Testis (tissue), 2 donors: ENCODE measurements at regions not wholly inside any gene's neighbourhood (a gene's known extent, or its start where the extent isn't known, plus 50 kb on each side); places are given as distances from the start of the nearest gene placed in this dataset.

Experiments
- DNase-seq: peaks from one replicate; pipeline ENCODE4 v3.0.0-alpha.2; 2019
- H3K27ac ChIP-seq, 2 donors: fragments of 200-600 bp; sonication (generic); one replicate each; pipeline ENCODE4 v1.5.1; 2019
- H3K27me3 ChIP-seq: fragments of 200-600 bp; sonication (generic); one replicate; pipeline ENCODE4 v1.5.1; 2019
- H3K36me3 ChIP-seq: fragments of 200-600 bp; sonication (generic); one replicate; pipeline ENCODE4 v1.5.1; 2017; ENCODE audit warnings: low read depth; ENCODE audit errors: missing control alignments
- H3K4me1 ChIP-seq: fragments of 200-600 bp; sonication (generic); one replicate; pipeline ENCODE4 v1.5.1; 2019
- H3K4me3 ChIP-seq, 2 donors: fragments of 200-600 bp; sonication (generic); one replicate each; pipeline ENCODE4 v1.5.1; 2017 to 2019
- H3K9me3 ChIP-seq: fragments of 200-600 bp; sonication (generic); one replicate; pipeline ENCODE4 v1.5.1; 2017
- CTCF ChIP-seq, 3 experiments: fragments of 450-650 bp in 2 of 3; fragments of 200-600 bp in 1 of 3; sonication (generic) in 1 of 3; IDR thresholded peaks; one replicate each; pipeline ENCODE4 v1.5.1; 2016 to 2019; ENCODE audit warnings: antibody characterized with exemption in 3 of 3, mild to moderate bottlenecking in 2 of 3, moderate library complexity in 1 of 3
- POLR2A ChIP-seq: fragments of 450-650 bp; IDR thresholded peaks from one replicate; pipeline ENCODE4 v1.6.1; 2017; ENCODE audit warnings: antibody characterized with exemption, mild to moderate bottlenecking, moderate library complexity
- WGBS, 2 donors: methylation state at CpG; one replicate each; pipeline ENCODE4 v1.1.5; 2018; 5-methylcytosine and 5-hydroxymethylcytosine counted together
- intact Hi-C: fragments of 100-400 bp; cut with DNase I; formaldehyde crosslinking; loops from one replicate; pipeline ENCODE4 v1.15.1; 2023; ENCODE audit warnings: low total_unique reads

GRCh38 chr2:40844353-40845277 is 392.7 kb upstream of the SLC8A1 start:
- H3K4me3 ChIP-seq, result no peak overlapping the region
- H3K9me3 ChIP-seq, result no peaks in the 10 kb centered on the region
- H3K27ac ChIP-seq, result no peak overlapping the region
- no peaks in the 10 kb centered on the region for H3K36me3 ChIP-seq
- no peak for DNase-seq
- no peaks in the 10 kb centered on the region for H3K4me1 ChIP-seq
- H3K27me3 ChIP-seq, result no peaks in the 10 kb centered on the region
- 53 to 64% methylated on average over 8 of the region's 8 CpGs for WGBS, 2 donors
- intact Hi-C loops, result no loop called here
- no peak for TF ChIP-seq CTCF (IDR thresholded peaks at IDR 0.05)
- no peak for TF ChIP-seq POLR2A

- DNase-seq, result no peak
- intact Hi-C loops, result no loop called here
- Histone ChIP-seq H3K4me3 (no peak overlapping the region), H3K27me3 (no peaks in the 10 kb centered on the region), H3K4me1 (no peaks in the 10 kb centered on the region), H3K9me3 (no peaks in the 10 kb centered on the region), H3K27ac (no peak overlapping the region), H3K36me3 (no peaks in the 10 kb centered on the region)
- no peak for TF ChIP-seq POLR2A
- no peak for TF ChIP-seq CTCF (IDR thresholded peaks at IDR 0.05)
Observed at GRCh38 chr2:40851661-40852060, 399.8 kb upstream of the SLC8A1 start.

GRCh38 chr2:40859617-40860016 is 407.7 kb upstream of the SLC8A1 start:
- TF ChIP-seq POLR2A, result no peak
- TF ChIP-seq CTCF (IDR thresholded peaks at IDR 0.05), result no peak
- WGBS, 2 donors, result 79 to 83% methylated on average over 1 of the region's 1 CpG

GRCh38 chr2:40867829-40868228 is 415.9 kb upstream of the SLC8A1 start:
- Histone ChIP-seq H3K4me1 (no peaks in the 10 kb centered on the region), H3K9me3 (no peaks in the 10 kb centered on the region), H3K27ac (no peak overlapping the region), H3K27me3 (no peaks in the 10 kb centered on the region), H3K4me3 (no peak overlapping the region), H3K36me3 (no peaks in the 10 kb centered on the region)
- 79 to 82% methylated on average over 5 of the region's 5 CpGs for WGBS, 2 donors
- TF ChIP-seq POLR2A, result no peak
- TF ChIP-seq CTCF (IDR thresholded peaks at IDR 0.05), result no peak
- no peak for DNase-seq
- intact Hi-C loops, result no loop called here

More at GRCh38 chr2:40859617-40860016, 407.7 kb upstream of the SLC8A1 start:
- no peaks in the 10 kb centered on the region for H3K27me3 ChIP-seq
- H3K4me1 ChIP-seq, result no peaks in the 10 kb centered on the region
- intact Hi-C loops, result no loop called here
- no peaks in the 10 kb centered on the region for H3K9me3 ChIP-seq
- no peak overlapping the region for H3K4me3 ChIP-seq
- H3K36me3 ChIP-seq, result no peaks in the 10 kb centered on the region
- DNase-seq, result no peak
- no peak overlapping the region for H3K27ac ChIP-seq

- no peaks in the 10 kb centered on the region for H3K27me3 ChIP-seq
- H3K9me3 ChIP-seq, result no peaks in the 10 kb centered on the region
- TF ChIP-seq POLR2A (no peak), CTCF (IDR thresholded peaks at IDR 0.05) (no peak)
- H3K36me3 ChIP-seq, result no peaks in the 10 kb centered on the region
- no peak for DNase-seq
- no peaks in the 10 kb centered on the region for H3K4me1 ChIP-seq
- 45 to 53% methylated on average over 2 of the region's 2 CpGs for WGBS, 2 donors
- H3K4me3 ChIP-seq, result no peak overlapping the region
- intact Hi-C loops, result no loop called here
- no peak overlapping the region for H3K27ac ChIP-seq
Observed at GRCh38 chr2:40872580-40872979, 420.7 kb upstream of the SLC8A1 start.
